Left lung (tissue), 4 donors: ENCODE measurements at regions not wholly inside any gene's neighbourhood (a gene's known extent, or its start where the extent isn't known, plus 50 kb on each side); places are given as distances from the start of the nearest gene placed in this dataset.

Experiments
- ATAC-seq: fragments of 200-7000 bp; cut with Tn5 transposase; one replicate; pipeline ENCODE4 v1.9.1; 2020; ENCODE audit warnings: moderate library complexity
- DNase-seq, 4 donors: peaks; one replicate each; pipeline ENCODE4 v3.0.0-alpha.2; 2013 to 2020
- H3K27ac ChIP-seq, 2 donors: fragments of 200-600 bp; sonication (generic) in 1 of 2; one replicate each; pipeline versions ENCODE4 v1.5.0 to v1.8.0; 2020 to 2021
- H3K27me3 ChIP-seq, 2 donors: fragments of 200-600 bp; sonication (generic) in 1 of 2; one replicate each; pipeline versions ENCODE4 v1.5.0 to v1.8.0; 2020 to 2021
- H3K36me3 ChIP-seq, 2 donors: fragments of 200-600 bp; sonication (generic) in 1 of 2; one replicate each; pipeline versions ENCODE4 v1.5.0 to v1.8.0; 2020 to 2021
- H3K4me1 ChIP-seq, 2 donors: fragments of 200-600 bp; one replicate each; pipeline ENCODE4 v1.8.0; 2021
- H3K4me3 ChIP-seq, 2 donors: fragments of 200-600 bp; sonication (generic) in 1 of 2; one replicate each; pipeline versions ENCODE4 v1.5.0 to v1.8.0; 2020 to 2021; ENCODE audit warnings: mild to moderate bottlenecking in 1 of 2
- H3K9me3 ChIP-seq, 2 donors: fragments of 200-600 bp; sonication (generic) in 1 of 2; one replicate each; pipeline versions ENCODE4 v1.5.0 to v1.8.0; 2020 to 2021
- CTCF ChIP-seq, 2 donors: fragments of 200-600 bp; sonication (generic) in 1 of 2; IDR thresholded peaks; one replicate each; pipeline versions ENCODE4 v1.5.0 to v1.8.0; 2021; ENCODE audit warnings: antibody characterized with exemption in 2 of 2
- intact Hi-C, 2 donors: fragments of 100-400 bp; cut with DNase I; formaldehyde crosslinking; loops; one replicate each; pipeline versions ENCODE4 v1.11.2 to v1.14.2; 2022
- donor health status: DM: no; HTN: yes; CAD: no.
- donor health status: DM: no; HTN: no; CAD: no.

- H3K9me3 ChIP-seq = peaks cover 0 to 17% of the 10 kb centered on the region in 2 donors
- intact Hi-C loops = no loop called here
Observed at GRCh38 chr20:52830598-52830997, 141.6 kb upstream of the TSHZ2 start.

GRCh38 chr20:52829111-52829510, 143.0 kb upstream of the TSHZ2 start:
- peaks cover 0 to 17% of the 10 kb centered on the region in 2 donors for H3K9me3 ChIP-seq
- H3K27me3 ChIP-seq = no peaks in the 10 kb centered on the region
- no peak for TF ChIP-seq CTCF (IDR thresholded peaks at IDR 0.05)
- intact Hi-C loops = no loop called here
- no peak overlapping the region for H3K4me3 ChIP-seq
- no peak overlapping the region for H3K27ac ChIP-seq
- DNase-seq (no peak), ATAC-seq (no peak)
- no peaks in the 10 kb centered on the region for H3K4me1 ChIP-seq
- H3K36me3 ChIP-seq = no peaks in the 10 kb centered on the region

More at GRCh38 chr20:52830598-52830997, 141.6 kb upstream of the TSHZ2 start:
- no peaks in the 10 kb centered on the region for H3K4me1 ChIP-seq
- H3K36me3 ChIP-seq = no peaks in the 10 kb centered on the region
- DNase-seq (no peak), ATAC-seq (no peak)
- no peak for TF ChIP-seq CTCF (IDR thresholded peaks at IDR 0.05)
- no peak overlapping the region for H3K4me3 ChIP-seq
- H3K27ac ChIP-seq = no peak overlapping the region
- H3K27me3 ChIP-seq = no peaks in the 10 kb centered on the region

GRCh38 chr20:52828199-52828598, 144.0 kb upstream of the TSHZ2 start:
- H3K4me1 ChIP-seq = no peaks in the 10 kb centered on the region
- no peak overlapping the region for H3K27ac ChIP-seq
- DNase-seq (no peak), ATAC-seq (no peak)
- H3K27me3 ChIP-seq = no peaks in the 10 kb centered on the region
- peaks cover 0 to 17% of the 10 kb centered on the region in 2 donors for H3K9me3 ChIP-seq
- H3K36me3 ChIP-seq = no peaks in the 10 kb centered on the region
- TF ChIP-seq CTCF (IDR thresholded peaks at IDR 0.05) = no peak
- no peak overlapping the region for H3K4me3 ChIP-seq
- intact Hi-C loops = no loop called here

GRCh38 chr20:52826722-52827121, 145.4 kb upstream of the TSHZ2 start:
- no peak for ATAC-seq
- intact Hi-C loops = no loop called here
- Histone ChIP-seq H3K27me3 (no peaks in the 10 kb centered on the region), H3K36me3 (no peaks in the 10 kb centered on the region), H3K27ac (no peak overlapping the region), H3K4me1 (no peaks in the 10 kb centered on the region), H3K4me3 (no peak overlapping the region), H3K9me3 (peaks cover 0 to 17% of the 10 kb centered on the region in 2 donors)
- TF ChIP-seq CTCF (IDR thresholded peaks at IDR 0.05) = no peak
- no peak for DNase-seq

GRCh38 chr20:52826321-52826720, 145.8 kb upstream of the TSHZ2 start:
- Histone ChIP-seq H3K27ac (no peak overlapping the region), H3K4me3 (no peak overlapping the region), H3K36me3 (no peaks in the 10 kb centered on the region), H3K9me3 (peaks cover 0 to 17% of the 10 kb centered on the region in 2 donors), H3K27me3 (no peaks in the 10 kb centered on the region), H3K4me1 (no peaks in the 10 kb centered on the region)
- no peak for DNase-seq
- no peak for TF ChIP-seq CTCF (IDR thresholded peaks at IDR 0.05)
- ATAC-seq = no peak
- intact Hi-C loops = no loop called here
